GM23338 (cell line): ENCODE measurements at regions not wholly inside any gene's neighbourhood (a gene's known extent, or its start where the extent isn't known, plus 50 kb on each side); places are given as distances from the start of the nearest gene placed in this dataset.

Source experiments
- ATAC-seq: fragments of 200-7000 bp; cut with Tn5 transposase; 3 replicates; pipeline ENCODE4 v1.9.1; 2020
- DNase-seq: peaks from one replicate; pipeline ENCODE4 v3.0.0-alpha.2; 2015; ENCODE audit warnings: low spot score
- H2AFZ ChIP-seq: fragments of 200-600 bp; sonication (generic); 2 replicates; pipeline ENCODE4 v1.8.0; 2016; ENCODE audit warnings: antibody characterized with exemption, mild to moderate bottlenecking, moderate library complexity
- H3F3A ChIP-seq: fragments of 200-600 bp; sonication (generic); replicated peaks from 2 replicates; pipeline ENCODE4 v1.8.0; 2017; ENCODE audit warnings: antibody characterized with exemption, mixed run types, low read depth
- H3K27ac ChIP-seq: fragments of 200-600 bp; sonication (generic); 2 replicates; pipeline ENCODE4 v1.6.1; 2016; ENCODE audit warnings: low read depth
- H3K27me3 ChIP-seq: fragments of 200-600 bp; sonication (generic); 2 replicates; pipeline ENCODE4 v1.8.0; 2016; ENCODE audit warnings: mild to moderate bottlenecking, mixed run types, moderate library complexity; ENCODE audit not compliant: insufficient read depth
- H3K36me3 ChIP-seq: fragments of 200-600 bp; sonication (generic); 2 replicates; pipeline ENCODE4 v1.8.0; 2016; ENCODE audit warnings: mild to moderate bottlenecking; ENCODE audit not compliant: insufficient read depth
- H3K4me1 ChIP-seq: fragments of 200-600 bp; sonication (generic); 2 replicates; pipeline ENCODE4 v1.8.0; 2016; ENCODE audit warnings: mild to moderate bottlenecking, moderate library complexity; ENCODE audit not compliant: insufficient read depth
- H3K4me2 ChIP-seq: fragments of 200-600 bp; sonication (generic); 2 replicates; pipeline ENCODE4 v1.7.1; 2017; ENCODE audit warnings: mixed run types
- H3K4me3 ChIP-seq: fragments of 200-600 bp; sonication (generic); 2 replicates; pipeline ENCODE4 v1.6.1; 2016; ENCODE audit warnings: mixed run types
- H3K79me2 ChIP-seq: fragments of 200-600 bp; sonication (generic); replicated peaks from 2 replicates; pipeline ENCODE4 v1.8.0; 2017; ENCODE audit warnings: mild to moderate bottlenecking; ENCODE audit not compliant: insufficient read depth
- H3K9me2 ChIP-seq: fragments of 200-600 bp; sonication (generic); 2 replicates; pipeline ENCODE4 v1.8.0; 2017; ENCODE audit not compliant: insufficient read depth
- H4K20me1 ChIP-seq: fragments of 200-600 bp; sonication (generic); replicated peaks from 2 replicates; pipeline ENCODE4 v1.8.0; 2017; ENCODE audit warnings: mild to moderate bottlenecking; ENCODE audit not compliant: insufficient read depth
- H3K27ac Mint-ChIP-seq: 2 replicates; pipeline ENCODE4 v1.8.0; 2020; ENCODE audit warnings: inconsistent platforms, mild to moderate bottlenecking, moderate library complexity, mixed read lengths
- H3K27me3 Mint-ChIP-seq: 3 replicates; pipeline ENCODE4 v1.8.0; 2022; ENCODE audit warnings: low read depth, mild to moderate bottlenecking, moderate library complexity, mixed read lengths, inconsistent platforms; ENCODE audit not compliant: insufficient read depth, poor library complexity
- H3K36me3 Mint-ChIP-seq: 3 replicates; pipeline ENCODE4 v1.8.0; 2021; ENCODE audit warnings: low read depth, mild to moderate bottlenecking, inconsistent platforms, moderate library complexity, mixed read lengths
- H3K4me1 Mint-ChIP-seq: 3 replicates; pipeline ENCODE4 v1.8.0; 2020; ENCODE audit warnings: mild to moderate bottlenecking, inconsistent platforms, mixed read lengths
- H3K4me3 Mint-ChIP-seq: 3 replicates; pipeline ENCODE4 v1.8.0; 2021; ENCODE audit warnings: moderate library complexity, mild to moderate bottlenecking, inconsistent platforms, mixed read lengths
- H3K9me3 Mint-ChIP-seq: 3 replicates; pipeline ENCODE4 v1.8.0; 2020; ENCODE audit warnings: moderate library complexity, mild to moderate bottlenecking, inconsistent platforms, mixed read lengths
- CREB1 ChIP-seq: fragments of 250-450 bp; sonication (Bioruptor Pico); IDR thresholded peaks from 2 replicates; pipeline ENCODE4 v1.5.0; 2020; ENCODE audit warnings: low read depth, mild to moderate bottlenecking, moderate library complexity
- ETS1 ChIP-seq: IDR thresholded peaks from 2 replicates; pipeline ENCODE4 v1.6.1; 2016; ENCODE audit warnings: antibody characterized with exemption
- EZH2 ChIP-seq: fragments of 200-600 bp; sonication (generic); IDR thresholded peaks from one replicate; pipeline ENCODE4 v1.8.0; 2017; ENCODE audit warnings: antibody characterized with exemption, mild to moderate bottlenecking, low read depth; ENCODE audit not compliant: unreplicated experiment
- EZH2phosphoT487 ChIP-seq: fragments of 200-600 bp; sonication (generic); IDR thresholded peaks from one replicate; pipeline ENCODE4 v1.8.1; 2018; ENCODE audit warnings: antibody characterized with exemption; ENCODE audit not compliant: unreplicated experiment
- JUNB ChIP-seq: IDR thresholded peaks from one replicate; pipeline ENCODE4 v1.6.1; 2016; ENCODE audit warnings: antibody characterized with exemption; ENCODE audit not compliant: unreplicated experiment
- NANOG ChIP-seq: IDR thresholded peaks from 2 replicates; pipeline ENCODE4 v1.6.1; 2016; ENCODE audit warnings: antibody characterized with exemption, borderline replicate concordance
- POLR2AphosphoS5 ChIP-seq: IDR thresholded peaks from 2 replicates; pipeline ENCODE4 v1.6.1; 2016; ENCODE audit warnings: antibody characterized with exemption, low read depth
- STAT1 ChIP-seq: IDR thresholded peaks from one replicate; pipeline ENCODE4 v1.6.1; 2016; ENCODE audit warnings: antibody characterized with exemption; ENCODE audit not compliant: unreplicated experiment
- ZNF114 ChIP-seq: fragments of 250-450 bp; sonication (Bioruptor Pico); IDR thresholded peaks from 2 replicates; pipeline ENCODE4 v1.5.0; 2020; ENCODE audit warnings: mild to moderate bottlenecking, moderate library complexity
- ZNF462 ChIP-seq: fragments of 250-450 bp; sonication (Bioruptor Pico); IDR thresholded peaks from 2 replicates; pipeline ENCODE4 v1.5.0; 2020; ENCODE audit warnings: mild to moderate bottlenecking, moderate library complexity
- TF ChIP-seq, protein P1 (sequence below): IDR thresholded peaks from one replicate; pipeline ENCODE4 v1.6.1; 2018; ENCODE audit warnings: antibody characterized with exemption; ENCODE audit not compliant: unreplicated experiment
- TF ChIP-seq, protein P2 (sequence below), 2 experiments: fragments of 200-600 bp in 1 of 2; sonication (generic) in 1 of 2; conservative IDR thresholded peaks; 2 replicates each; pipeline versions ENCODE4 v1.5.1 to v1.6.1; 2016 to 2017; ENCODE audit warnings: antibody characterized with exemption in 2 of 2, low read depth in 2 of 2, mild to moderate bottlenecking in 2 of 2, moderate library complexity in 1 of 2

DNA sequence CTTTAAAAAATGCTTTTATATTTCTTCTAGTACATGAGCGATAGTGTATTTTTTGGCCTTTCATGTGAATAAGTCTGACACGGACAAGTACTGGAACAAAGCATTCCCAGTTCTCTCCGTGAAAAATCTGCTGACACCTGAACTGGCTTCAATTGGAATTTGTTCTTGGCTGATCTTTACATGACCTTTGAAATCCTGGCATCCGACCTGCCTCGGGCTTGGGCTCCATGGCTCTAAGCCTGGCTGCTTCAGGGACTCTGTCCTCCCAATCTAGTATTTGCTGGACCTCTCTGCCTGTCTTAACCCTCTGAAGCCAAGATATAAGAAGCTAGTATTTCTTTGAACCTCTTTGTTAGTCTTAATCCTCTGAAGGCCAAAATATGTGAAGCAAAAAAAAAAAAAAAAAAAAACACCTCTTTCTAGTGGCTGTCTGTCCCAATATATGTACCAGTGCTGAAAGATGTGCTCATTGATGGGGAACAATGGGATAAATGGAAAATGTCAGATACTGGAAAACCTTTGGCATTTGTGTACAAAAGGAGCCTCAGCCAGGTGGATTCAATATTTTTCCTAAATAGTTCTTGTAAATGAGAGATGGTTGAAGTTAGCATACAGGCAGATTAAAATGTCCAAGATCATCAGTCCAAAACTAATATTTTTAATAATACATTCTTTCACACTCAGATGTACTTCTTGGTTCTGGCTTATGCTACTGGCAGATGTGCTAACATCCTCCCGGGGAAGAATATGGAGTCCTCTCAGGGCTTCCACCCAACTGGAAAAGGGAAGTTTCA lies 470.6 kb downstream of the TUSC1 start:
- H2AFZ ChIP-seq: no peak overlapping the region
- H3K79me2 ChIP-seq: no peaks in the 10 kb centered on the region
- H4K20me1 ChIP-seq: no peaks in the 10 kb centered on the region
- H3K27me3 Mint-ChIP-seq: peaks cover 8% of the 10 kb centered on the region
- no peak overlapping the region for H3K27ac ChIP-seq
- H3K9me3 Mint-ChIP-seq: peaks cover 7% of the 10 kb centered on the region; the same call in 2 of the 3 replicates
- DNase-seq (no peak), ATAC-seq (no peak)
- no peak overlapping the region for H3K4me2 ChIP-seq
- peaks cover 7% of the 10 kb centered on the region; the same call in 1 of the 2 replicates for H3K9me2 ChIP-seq
- no peak overlapping the region for H3K27ac Mint-ChIP-seq
- H3K4me1 ChIP-seq: peaks cover 10% of the 10 kb centered on the region
- no peaks in the 10 kb centered on the region for H3F3A ChIP-seq
- no peak overlapping the region for H3K4me3 ChIP-seq
- peaks cover 11% of the 10 kb centered on the region; the same call in 2 of the 3 replicates for H3K36me3 Mint-ChIP-seq
- TF ChIP-seq POLR2AphosphoS5 (no peak), ZNF462 (CRISPR knock-in tag) (no peak), JUNB (no peak), NANOG (no peak), CREB1 (no peak), ZNF114 (CRISPR knock-in tag) (no peak), STAT1 (no peak), EZH2phosphoT487 (no peak), ETS1 (no peak), EZH2 (no peak)
- TF ChIP-seq, protein P1, sequence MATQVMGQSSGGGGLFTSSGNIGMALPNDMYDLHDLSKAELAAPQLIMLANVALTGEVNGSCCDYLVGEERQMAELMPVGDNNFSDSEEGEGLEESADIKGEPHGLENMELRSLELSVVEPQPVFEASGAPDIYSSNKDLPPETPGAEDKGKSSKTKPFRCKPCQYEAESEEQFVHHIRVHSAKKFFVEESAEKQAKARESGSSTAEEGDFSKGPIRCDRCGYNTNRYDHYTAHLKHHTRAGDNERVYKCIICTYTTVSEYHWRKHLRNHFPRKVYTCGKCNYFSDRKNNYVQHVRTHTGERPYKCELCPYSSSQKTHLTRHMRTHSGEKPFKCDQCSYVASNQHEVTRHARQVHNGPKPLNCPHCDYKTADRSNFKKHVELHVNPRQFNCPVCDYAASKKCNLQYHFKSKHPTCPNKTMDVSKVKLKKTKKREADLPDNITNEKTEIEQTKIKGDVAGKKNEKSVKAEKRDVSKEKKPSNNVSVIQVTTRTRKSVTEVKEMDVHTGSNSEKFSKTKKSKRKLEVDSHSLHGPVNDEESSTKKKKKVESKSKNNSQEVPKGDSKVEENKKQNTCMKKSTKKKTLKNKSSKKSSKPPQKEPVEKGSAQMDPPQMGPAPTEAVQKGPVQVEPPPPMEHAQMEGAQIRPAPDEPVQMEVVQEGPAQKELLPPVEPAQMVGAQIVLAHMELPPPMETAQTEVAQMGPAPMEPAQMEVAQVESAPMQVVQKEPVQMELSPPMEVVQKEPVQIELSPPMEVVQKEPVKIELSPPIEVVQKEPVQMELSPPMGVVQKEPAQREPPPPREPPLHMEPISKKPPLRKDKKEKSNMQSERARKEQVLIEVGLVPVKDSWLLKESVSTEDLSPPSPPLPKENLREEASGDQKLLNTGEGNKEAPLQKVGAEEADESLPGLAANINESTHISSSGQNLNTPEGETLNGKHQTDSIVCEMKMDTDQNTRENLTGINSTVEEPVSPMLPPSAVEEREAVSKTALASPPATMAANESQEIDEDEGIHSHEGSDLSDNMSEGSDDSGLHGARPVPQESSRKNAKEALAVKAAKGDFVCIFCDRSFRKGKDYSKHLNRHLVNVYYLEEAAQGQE: no peak
- TF ChIP-seq, protein P2, sequence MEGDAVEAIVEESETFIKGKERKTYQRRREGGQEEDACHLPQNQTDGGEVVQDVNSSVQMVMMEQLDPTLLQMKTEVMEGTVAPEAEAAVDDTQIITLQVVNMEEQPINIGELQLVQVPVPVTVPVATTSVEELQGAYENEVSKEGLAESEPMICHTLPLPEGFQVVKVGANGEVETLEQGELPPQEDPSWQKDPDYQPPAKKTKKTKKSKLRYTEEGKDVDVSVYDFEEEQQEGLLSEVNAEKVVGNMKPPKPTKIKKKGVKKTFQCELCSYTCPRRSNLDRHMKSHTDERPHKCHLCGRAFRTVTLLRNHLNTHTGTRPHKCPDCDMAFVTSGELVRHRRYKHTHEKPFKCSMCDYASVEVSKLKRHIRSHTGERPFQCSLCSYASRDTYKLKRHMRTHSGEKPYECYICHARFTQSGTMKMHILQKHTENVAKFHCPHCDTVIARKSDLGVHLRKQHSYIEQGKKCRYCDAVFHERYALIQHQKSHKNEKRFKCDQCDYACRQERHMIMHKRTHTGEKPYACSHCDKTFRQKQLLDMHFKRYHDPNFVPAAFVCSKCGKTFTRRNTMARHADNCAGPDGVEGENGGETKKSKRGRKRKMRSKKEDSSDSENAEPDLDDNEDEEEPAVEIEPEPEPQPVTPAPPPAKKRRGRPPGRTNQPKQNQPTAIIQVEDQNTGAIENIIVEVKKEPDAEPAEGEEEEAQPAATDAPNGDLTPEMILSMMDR (conservative IDR thresholded peaks at IDR 0.05; ENCODE audit: low read depth in 2 of 2): no peak
- no peaks in the 10 kb centered on the region for H3K27me3 ChIP-seq
- H3K36me3 ChIP-seq: no peaks in the 10 kb centered on the region
- H3K4me1 Mint-ChIP-seq: peaks cover 17% of the 10 kb centered on the region
- H3K4me3 Mint-ChIP-seq: no peak overlapping the region
